ENCODE measurements at regions not wholly inside any gene's neighbourhood (a gene's known extent, or its start where the extent isn't known, plus 50 kb on each side); places are given as distances from the start of the nearest gene placed in this dataset.

GRCh38 chr2:180099308-180099707, 92.2 kb upstream of the CWC22 start:
- no peak for TF ChIP-seq POLR2A (IDR thresholded peaks at IDR 0.05; ENCODE audit: low read depth, low read length)
- TF ChIP-seq POLR2AphosphoS5 (IDR thresholded peaks at IDR 0.05; ENCODE audit: low read depth, low read length) = no peak
- no peak for TF ChIP-seq SPI1 (IDR thresholded peaks at IDR 0.05; ENCODE audit: low read depth, low read length)
